Fibroblast of skin of scalp (primary cell): ENCODE measurements at regions not wholly inside any gene's neighbourhood (a gene's known extent, or its start where the extent isn't known, plus 50 kb on each side); places are given as distances from the start of the nearest gene placed in this dataset.
A peak's percentile ranks its signal among the peaks of the same experiment; 100 is the strongest.
"Not testable (repeated sequence)": the region's sequence is repeated elsewhere in the genome, so short reads cannot be mapped to it uniquely, and the experiment has no call there.

Experiments used
- DNase-seq: peaks from one replicate; pipeline ENCODE4 v3.0.0-alpha.2; 2013

GRCh38 chrX:94635003-94635402, 961.0 kb downstream of the FAM133A start:
- no peak for DNase-seq

- DNase-seq, result no peak
Measured at GRCh38 chrX:94645726-94646125, 971.7 kb downstream of the FAM133A start.

- no peak for DNase-seq
Measured at GRCh38 chrX:94655180-94655579, 981.2 kb downstream of the FAM133A start.

- DNase-seq, result no peak
Measured at GRCh38 chrX:94662689-94663088, 988.7 kb downstream of the FAM133A start.

GRCh38 chrX:94676285-94676684, 1002.3 kb downstream of the FAM133A start:
- DNase-seq, result no peak

- no peak for DNase-seq
Measured at GRCh38 chrX:94686071-94686470, 1012.1 kb downstream of the FAM133A start.

- no peak for DNase-seq
Measured at GRCh38 chrX:94695910-94696309, 1021.9 kb downstream of the FAM133A start.

GRCh38 chrX:94704348-94705256, 1030.6 kb downstream of the FAM133A start:
- not testable (repeated sequence) for DNase-seq

- no peak for DNase-seq
Measured at GRCh38 chrX:94721386-94721785, 1047.4 kb downstream of the FAM133A start.

GRCh38 chrX:94722578-94722977, 1048.6 kb downstream of the FAM133A start:
- DNase-seq, result no peak

GRCh38 chrX:94742772-94743171, 1068.8 kb downstream of the FAM133A start:
- DNase-seq, result no peak

GRCh38 chrX:94743478-94743877, 1069.5 kb downstream of the FAM133A start:
- DNase-seq, result no peak

- DNase-seq, result no peak
Measured at GRCh38 chrX:94744786-94745185, 1070.8 kb downstream of the FAM133A start.

- no peak for DNase-seq
Measured at GRCh38 chrX:94751611-94752010, 1077.6 kb downstream of the FAM133A start.

GRCh38 chrX:94752434-94753169, 1078.6 kb downstream of the FAM133A start:
- DNase-seq, result no peak

GRCh38 chrX:94758130-94758529, 1084.1 kb downstream of the FAM133A start:
- DNase-seq, result no peak

GRCh38 chrX:94775640-94776039, 1101.6 kb downstream of the FAM133A start:
- no peak for DNase-seq

- no peak for DNase-seq
Measured at GRCh38 chrX:94813541-94813940, 1139.5 kb downstream of the FAM133A start.

- DNase-seq, result no peak
Measured at GRCh38 chrX:94814216-94814615, 1140.2 kb downstream of the FAM133A start.

GRCh38 chrX:94830717-94831116, 1156.7 kb downstream of the FAM133A start:
- no peak for DNase-seq

GRCh38 chrX:94831364-94831763, 1157.4 kb downstream of the FAM133A start:
- peak; percentile 5 for DNase-seq

GRCh38 chrX:94834226-94834625, 1160.2 kb downstream of the FAM133A start:
- no peak for DNase-seq

- DNase-seq, result no peak
Measured at GRCh38 chrX:94850811-94851210, 1176.8 kb downstream of the FAM133A start.

- no peak for DNase-seq
Measured at GRCh38 chrX:94854251-94854650, 1180.2 kb downstream of the FAM133A start.
